H9 (cell line): ENCODE measurements at regions not wholly inside any gene's neighbourhood (a gene's known extent, or its start where the extent isn't known, plus 50 kb on each side); places are given as distances from the start of the nearest gene placed in this dataset.

Experiments used
- DNase-seq: peaks from one replicate; pipeline ENCODE4 v3.0.0-alpha.2; 2017
- H2AFZ ChIP-seq: one replicate; pipeline ENCODE4 v1.6.1; 2013; ENCODE audit warnings: mild to moderate bottlenecking, low read length, control low read depth, moderate library complexity
- H2AK5ac ChIP-seq: 2 replicates; pipeline ENCODE4 v1.6.1; 2013; ENCODE audit warnings: low read length, control low read depth, mixed read lengths; ENCODE audit not compliant: insufficient read length
- H2BK120ac ChIP-seq: one replicate; pipeline ENCODE4 v1.6.1; 2013; ENCODE audit warnings: low read depth, mild to moderate bottlenecking, low read length, control low read depth, inconsistent platforms; ENCODE audit not compliant: poor library complexity, severe bottlenecking
- H2BK12ac ChIP-seq: 2 replicates; pipeline ENCODE4 v1.6.1; 2013; ENCODE audit warnings: low read length, control low read depth, mixed read lengths, low read depth; ENCODE audit not compliant: insufficient read length
- H2BK15ac ChIP-seq: 2 replicates; pipeline ENCODE4 v1.6.1; 2013; ENCODE audit warnings: low read depth, low read length, control low read depth
- H2BK20ac ChIP-seq: one replicate; pipeline ENCODE4 v1.6.1; 2013; ENCODE audit warnings: low read depth, mild to moderate bottlenecking, low read length, control low read depth, inconsistent platforms; ENCODE audit not compliant: poor library complexity, severe bottlenecking
- H2BK5ac ChIP-seq: 2 replicates; pipeline ENCODE4 v1.6.1; 2013; ENCODE audit warnings: low read length, control low read depth, mixed read lengths; ENCODE audit not compliant: insufficient read length
- H3K14ac ChIP-seq: 2 replicates; pipeline ENCODE4 v1.6.1; 2013; ENCODE audit warnings: low read length, control low read depth; ENCODE audit not compliant: insufficient read depth
- H3K18ac ChIP-seq: 2 replicates; pipeline ENCODE4 v1.6.1; 2013; ENCODE audit warnings: low read depth, mild to moderate bottlenecking, mixed read lengths, low read length, control low read depth; ENCODE audit not compliant: insufficient read length
- H3K23ac ChIP-seq: 2 replicates; pipeline ENCODE4 v1.6.1; 2013; ENCODE audit warnings: low read length, control low read depth, mixed read lengths, low read depth; ENCODE audit not compliant: insufficient read length
- H3K23me2 ChIP-seq: 2 replicates; pipeline ENCODE4 v1.6.1; 2013; ENCODE audit warnings: low read depth, mild to moderate bottlenecking, mixed read lengths, low read length, control low read depth; ENCODE audit not compliant: insufficient read length, poor library complexity, severe bottlenecking
- H3K27ac ChIP-seq: 2 replicates; pipeline ENCODE4 v1.5.1; 2013; ENCODE audit warnings: low read length, control low read depth, mixed read lengths, low read depth; ENCODE audit not compliant: insufficient read length
- H3K27me3 ChIP-seq: 2 replicates; pipeline ENCODE4 v1.6.1; 2013; ENCODE audit warnings: low read length, control low read depth, inconsistent platforms; ENCODE audit not compliant: insufficient read depth
- H3K4ac ChIP-seq: 2 replicates; pipeline ENCODE4 v1.6.1; 2013; ENCODE audit warnings: low read depth, mild to moderate bottlenecking, control low read depth, inconsistent platforms, low read length, moderate library complexity
- H3K4me1 ChIP-seq: 2 replicates; pipeline ENCODE4 v1.6.1; 2013; ENCODE audit warnings: low read length, control low read depth, inconsistent platforms; ENCODE audit not compliant: insufficient read depth
- H3K4me2 ChIP-seq: 2 replicates; pipeline ENCODE4 v1.6.1; 2013; ENCODE audit warnings: low read length, control low read depth, mixed read lengths; ENCODE audit not compliant: insufficient read length, insufficient read depth
- H3K56ac ChIP-seq: 2 replicates; pipeline ENCODE4 v1.6.1; 2013; ENCODE audit warnings: low read depth, mild to moderate bottlenecking, mixed read lengths, low read length, control low read depth; ENCODE audit not compliant: insufficient read length
- H3K79me1 ChIP-seq: 2 replicates; pipeline ENCODE4 v1.6.1; 2013; ENCODE audit warnings: low read depth, mild to moderate bottlenecking, moderate library complexity, low read length, control low read depth, inconsistent platforms; ENCODE audit not compliant: insufficient read depth, poor library complexity, severe bottlenecking
- H3K79me2 ChIP-seq: 2 replicates; pipeline ENCODE4 v1.6.1; 2013; ENCODE audit warnings: low read length, control low read depth, inconsistent platforms; ENCODE audit not compliant: insufficient read depth
- H3K9ac ChIP-seq: 2 replicates; pipeline ENCODE4 v1.6.1; 2013; ENCODE audit warnings: low read length, control low read depth, mixed read lengths; ENCODE audit not compliant: insufficient read length; ENCODE audit errors: extremely low read depth
- H3K9me3 ChIP-seq: one replicate; pipeline ENCODE4 v1.6.1; 2013; ENCODE audit warnings: low read depth, low read length, inconsistent platforms; ENCODE audit not compliant: control insufficient read depth
- H3T11ph ChIP-seq: one replicate; pipeline ENCODE4 v1.6.1; 2013; ENCODE audit warnings: mild to moderate bottlenecking, low read length, control low read depth, inconsistent platforms
- H4K20me1 ChIP-seq: one replicate; pipeline ENCODE4 v1.6.1; 2013; ENCODE audit not compliant: control insufficient read depth, insufficient read length, insufficient read depth
- H4K5ac ChIP-seq: 2 replicates; pipeline ENCODE4 v1.6.1; 2013; ENCODE audit warnings: low read depth, mild to moderate bottlenecking, mixed read lengths, low read length, control low read depth; ENCODE audit not compliant: insufficient read length
- H4K8ac ChIP-seq: replicated peaks from 2 replicates; pipeline ENCODE4 v1.6.1; 2013; ENCODE audit warnings: low read length, control low read depth, mixed read lengths, low read depth; ENCODE audit not compliant: insufficient read length
- H4K91ac ChIP-seq: 2 replicates; pipeline ENCODE4 v1.6.1; 2013; ENCODE audit warnings: low read depth, mild to moderate bottlenecking, moderate library complexity, mixed read lengths, low read length, control low read depth; ENCODE audit not compliant: insufficient read length
- H3K27ac Mint-ChIP-seq, 3 experiments: 2 replicates in 2 of 3; 3 replicates in 1 of 3; pipeline ENCODE4 v1.8.0; 2020 to 2021; ENCODE audit warnings: mixed read lengths in 3 of 3, mild to moderate bottlenecking in 1 of 3, moderate library complexity in 1 of 3
- H3K27me3 Mint-ChIP-seq: 2 replicates; pipeline ENCODE4 v1.8.0; 2021; ENCODE audit warnings: low read depth, mild to moderate bottlenecking, moderate library complexity, mixed read lengths
- H3K36me3 Mint-ChIP-seq, 3 experiments: 2 replicates in 2 of 3; 3 replicates in 1 of 3; pipeline ENCODE4 v1.8.0; 2020 to 2021; ENCODE audit warnings: low read depth in 3 of 3, mixed read lengths in 3 of 3; ENCODE audit not compliant: insufficient read depth in 1 of 3
- H3K4me1 Mint-ChIP-seq, 2 experiments: 2 replicates each; pipeline ENCODE4 v1.8.0; 2020; ENCODE audit warnings: mixed read lengths in 2 of 2
- H3K4me3 Mint-ChIP-seq, 2 experiments: 2 replicates in 1 of 2; 3 replicates in 1 of 2; pipeline ENCODE4 v1.8.0; 2020 to 2021; ENCODE audit warnings: mild to moderate bottlenecking in 2 of 2, mixed read lengths in 2 of 2, moderate library complexity in 1 of 2
- H3K9me3 Mint-ChIP-seq, 2 experiments: 2 replicates in 1 of 2; 3 replicates in 1 of 2; pipeline ENCODE4 v1.8.0; 2020; ENCODE audit warnings: mild to moderate bottlenecking in 2 of 2, mixed read lengths in 2 of 2, moderate library complexity in 1 of 2
- WGBS: extraction: QIAGEN DNeasy Blood & Tissue Kit; methylation state at CpG from one replicate; pipeline ENCODE4 v1.1.7; 2013; ENCODE audit warnings: missing lambda C conversion rate, low lambda C conversion rate, mixed read lengths; ENCODE audit not compliant: insufficient read length; ENCODE audit errors: extremely low coverage; 5-methylcytosine and 5-hydroxymethylcytosine counted together
- TF ChIP-seq, protein P1 (sequence below): fragments of 200-600 bp; sonication (generic); conservative IDR thresholded peaks from 3 replicates; pipeline ENCODE4 v1.8.0; 2021; ENCODE audit warnings: antibody characterized with exemption, mild to moderate bottlenecking

- no peak overlapping the region for H3K27ac Mint-ChIP-seq
- H4K91ac ChIP-seq = no peak overlapping the region
- no peaks in the 10 kb centered on the region for H3K36me3 Mint-ChIP-seq
- H3K23me2 ChIP-seq = no peaks in the 10 kb centered on the region
- H2AFZ ChIP-seq = no peak overlapping the region
- H3K23ac ChIP-seq = no peak overlapping the region
- H3K4me1 Mint-ChIP-seq = peaks cover 0 to 4% of the 10 kb centered on the region in 2 experiments; a peak in 3 of 4 replicates
- no peaks in the 10 kb centered on the region for H3K4me1 ChIP-seq
- H3K27me3 Mint-ChIP-seq = peaks cover 1% of the 10 kb centered on the region
- no peak overlapping the region for H2BK5ac ChIP-seq
- H2BK120ac ChIP-seq = no peak overlapping the region
- TF ChIP-seq, protein P1, sequence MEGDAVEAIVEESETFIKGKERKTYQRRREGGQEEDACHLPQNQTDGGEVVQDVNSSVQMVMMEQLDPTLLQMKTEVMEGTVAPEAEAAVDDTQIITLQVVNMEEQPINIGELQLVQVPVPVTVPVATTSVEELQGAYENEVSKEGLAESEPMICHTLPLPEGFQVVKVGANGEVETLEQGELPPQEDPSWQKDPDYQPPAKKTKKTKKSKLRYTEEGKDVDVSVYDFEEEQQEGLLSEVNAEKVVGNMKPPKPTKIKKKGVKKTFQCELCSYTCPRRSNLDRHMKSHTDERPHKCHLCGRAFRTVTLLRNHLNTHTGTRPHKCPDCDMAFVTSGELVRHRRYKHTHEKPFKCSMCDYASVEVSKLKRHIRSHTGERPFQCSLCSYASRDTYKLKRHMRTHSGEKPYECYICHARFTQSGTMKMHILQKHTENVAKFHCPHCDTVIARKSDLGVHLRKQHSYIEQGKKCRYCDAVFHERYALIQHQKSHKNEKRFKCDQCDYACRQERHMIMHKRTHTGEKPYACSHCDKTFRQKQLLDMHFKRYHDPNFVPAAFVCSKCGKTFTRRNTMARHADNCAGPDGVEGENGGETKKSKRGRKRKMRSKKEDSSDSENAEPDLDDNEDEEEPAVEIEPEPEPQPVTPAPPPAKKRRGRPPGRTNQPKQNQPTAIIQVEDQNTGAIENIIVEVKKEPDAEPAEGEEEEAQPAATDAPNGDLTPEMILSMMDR = no peak
- peaks cover 0 to 3% of the 10 kb centered on the region in 2 experiments; a peak in 1 of 5 replicates for H3K9me3 Mint-ChIP-seq
- no peaks in the 10 kb centered on the region for H3K79me2 ChIP-seq
- no CpG with 5 or more reads among the region's 4 CpGs for WGBS
- no peak overlapping the region for H3K27ac ChIP-seq
- H4K8ac ChIP-seq = no peak overlapping the region
- H2BK12ac ChIP-seq = no peak overlapping the region
- no peak overlapping the region for H3K18ac ChIP-seq
- H4K5ac ChIP-seq = no peak overlapping the region
- no peak overlapping the region for H3K4ac ChIP-seq
- no peaks in the 10 kb centered on the region for H4K20me1 ChIP-seq
- no peak overlapping the region for H3K56ac ChIP-seq
- H3K79me1 ChIP-seq = no peaks in the 10 kb centered on the region
- H3K9me3 ChIP-seq = no peaks in the 10 kb centered on the region
- H3K9ac ChIP-seq = no peak overlapping the region
- no peak overlapping the region for H3K4me2 ChIP-seq
- no peak overlapping the region for H2BK15ac ChIP-seq
- no peak overlapping the region for H3T11ph ChIP-seq
- no peak overlapping the region for H2BK20ac ChIP-seq
- no peaks in the 10 kb centered on the region for H3K27me3 ChIP-seq
- H3K14ac ChIP-seq = no peak overlapping the region
- no peak overlapping the region for H2AK5ac ChIP-seq
- H3K4me3 Mint-ChIP-seq = no peak overlapping the region
- DNase-seq = no peak
These were observed 190.6 kb downstream of the HIBADH start for GRCh38 chr7:27472043-27472442.
